GM21360 (cell line): ENCODE measurements at regions not wholly inside any gene's neighbourhood (a gene's known extent, or its start where the extent isn't known, plus 50 kb on each side); places are given as distances from the start of the nearest gene placed in this dataset.

Source experiments
- ATAC-seq: cut with Tn5 transposase; IDR thresholded peaks from one replicate; pipeline ENCODE4 v1.9.1; 2021; ENCODE audit warnings: mild to moderate bottlenecking, moderate library complexity; ENCODE audit not compliant: unreplicated experiment

- ATAC-seq = no peak
Observed at GRCh38 chr2:196314157-196314556, 142.8 kb upstream of the STK17B start.

DNA sequence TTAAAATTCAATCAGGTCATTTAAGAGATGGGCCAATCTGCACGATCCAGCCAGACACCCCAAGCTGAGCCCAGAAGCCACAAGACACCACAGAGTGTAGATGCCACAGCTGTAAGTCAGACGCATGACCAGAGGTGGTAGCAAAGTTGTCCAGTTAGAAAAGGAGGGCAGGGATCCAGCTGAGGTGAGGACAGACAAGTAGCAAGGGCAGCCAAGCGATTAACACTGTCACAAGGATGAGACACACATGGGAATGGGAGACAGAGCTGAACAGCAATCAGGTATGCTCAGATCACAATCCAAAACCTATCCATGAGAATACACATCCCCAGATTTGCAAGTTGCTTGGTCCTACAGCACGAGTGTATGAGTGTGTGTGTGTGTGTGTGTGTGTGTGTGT, 143.4 kb upstream of the STK17B start:
- no peak for ATAC-seq

DNA sequence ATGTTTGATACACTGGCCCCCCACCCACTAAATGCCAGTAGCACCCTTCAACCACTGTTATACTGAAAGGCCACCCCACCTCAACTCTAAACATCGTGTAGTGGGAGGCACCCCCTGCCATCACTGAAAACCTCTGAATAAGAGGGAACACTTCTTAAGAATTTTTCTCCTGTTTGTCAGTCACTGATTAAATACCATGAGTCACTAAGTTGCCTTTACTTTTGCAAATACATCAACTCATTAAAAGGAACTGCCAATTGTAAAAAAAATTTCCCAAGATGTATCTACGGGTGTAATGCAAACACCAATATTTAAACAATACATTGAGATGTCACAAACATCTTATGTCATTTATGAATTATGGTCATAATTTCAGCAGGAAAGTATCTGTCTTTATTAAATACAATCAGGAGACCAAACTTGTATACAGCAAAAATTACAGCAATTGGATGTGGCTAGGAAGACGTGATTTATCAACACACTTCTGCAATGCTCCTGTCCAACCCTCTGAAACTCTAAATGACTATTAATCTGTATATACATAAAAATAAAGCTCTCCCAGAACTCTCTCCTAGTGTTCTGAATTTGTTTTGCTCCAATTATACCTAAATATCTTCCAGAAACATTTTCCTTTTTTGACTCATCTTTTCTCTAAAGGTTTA, 144.1 kb upstream of the STK17B start:
- no peak for ATAC-seq

DNA sequence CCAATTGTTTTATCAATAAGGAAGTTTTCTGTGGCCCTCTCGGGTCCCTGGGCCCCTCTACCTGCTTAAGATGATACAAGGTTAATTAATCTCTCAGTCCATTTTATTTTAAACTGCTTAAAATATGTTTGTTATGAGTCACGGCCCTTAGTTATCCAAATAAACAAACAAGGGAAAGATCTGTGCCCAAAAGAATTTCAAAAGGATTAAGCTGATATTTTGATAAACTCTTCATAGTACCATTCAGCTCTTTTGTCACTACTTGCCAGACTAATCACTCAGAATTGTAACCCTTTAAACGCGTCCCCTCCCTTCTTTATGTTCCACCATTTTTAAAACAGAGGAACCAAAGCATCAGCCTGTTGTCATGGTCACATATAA, 144.7 kb upstream of the STK17B start:
- ATAC-seq = no peak

GRCh38 chr2:196318517-196319377, 147.4 kb upstream of the STK17B start:
- no peak for ATAC-seq

- no peak for ATAC-seq
Observed at GRCh38 chr2:196322973-196323810, 151.8 kb upstream of the STK17B start.

GRCh38 chr2:196324211-196324610, 152.8 kb upstream of the STK17B start:
- ATAC-seq = no peak

DNA sequence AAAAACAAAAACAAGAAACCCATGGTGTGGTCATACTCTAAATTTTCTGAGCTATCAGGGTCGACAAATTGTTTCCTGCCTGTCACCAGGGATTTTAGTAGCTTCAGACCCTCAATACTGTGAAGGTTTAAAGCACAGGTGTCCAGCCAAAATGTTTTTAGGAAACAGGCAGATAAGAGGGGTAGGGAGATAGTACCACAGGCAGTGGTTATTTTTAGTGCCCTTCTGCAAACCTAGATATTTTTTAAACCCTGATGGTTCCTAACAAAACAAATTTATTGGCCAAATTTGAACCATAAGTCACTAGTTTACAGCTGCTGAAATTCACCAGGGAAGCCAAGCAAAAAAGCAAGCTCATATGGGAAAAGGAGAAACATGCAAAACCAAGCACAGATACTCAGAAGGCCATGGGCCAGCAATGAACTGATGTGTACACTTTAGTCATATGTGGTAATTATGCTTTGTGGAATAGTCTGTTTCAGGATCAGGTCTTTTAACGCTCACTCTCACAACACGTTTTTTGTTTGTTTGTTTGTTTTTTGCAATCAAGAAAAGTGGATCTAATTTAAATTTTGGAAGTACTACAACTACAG, 156.8 kb upstream of the STK17B start:
- no peak for ATAC-seq

GRCh38 chr2:196329959-196330358, 158.6 kb upstream of the STK17B start:
- no peak for ATAC-seq

DNA sequence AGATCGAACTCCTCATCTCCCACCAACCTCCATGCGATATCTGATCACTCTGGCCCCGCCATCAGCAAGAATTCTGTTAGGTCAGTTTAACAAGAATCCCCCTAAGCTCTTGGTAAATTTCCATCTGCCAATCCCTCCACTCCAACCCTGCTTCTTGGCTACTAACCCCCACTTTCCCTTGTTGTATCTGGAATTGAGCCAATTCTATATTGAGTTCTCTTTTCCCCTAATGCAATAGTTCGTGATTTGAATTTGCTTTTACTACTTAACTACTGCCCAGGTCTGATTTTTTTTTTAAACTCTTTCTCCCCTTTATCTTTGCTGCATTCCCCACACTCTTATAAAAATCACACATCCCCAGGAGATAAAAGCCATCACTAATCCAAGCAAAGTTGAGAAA, 159.3 kb upstream of the STK17B start:
- ATAC-seq = no peak

- ATAC-seq = no peak
Observed at GRCh38 chr2:196331143-196331542, 159.8 kb upstream of the STK17B start.

DNA sequence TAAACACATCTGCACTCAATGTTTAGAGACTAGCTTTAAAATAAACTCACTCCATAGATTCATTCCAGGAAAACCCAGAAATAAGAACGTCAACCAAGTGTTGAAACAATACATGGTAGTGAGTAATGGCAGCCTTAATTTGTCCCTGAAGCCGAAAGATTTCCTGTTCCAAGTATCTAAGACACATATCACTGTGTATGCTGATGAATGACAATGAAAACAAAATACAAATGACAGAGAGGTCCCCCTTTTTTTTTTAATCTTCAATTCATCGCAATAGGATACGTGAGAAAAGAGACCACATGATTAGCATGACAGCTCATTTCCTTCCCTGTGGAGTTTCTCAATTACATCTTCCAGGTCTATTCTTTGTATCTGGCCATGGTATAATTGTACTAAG, 160.5 kb upstream of the STK17B start:
- ATAC-seq = no peak

DNA sequence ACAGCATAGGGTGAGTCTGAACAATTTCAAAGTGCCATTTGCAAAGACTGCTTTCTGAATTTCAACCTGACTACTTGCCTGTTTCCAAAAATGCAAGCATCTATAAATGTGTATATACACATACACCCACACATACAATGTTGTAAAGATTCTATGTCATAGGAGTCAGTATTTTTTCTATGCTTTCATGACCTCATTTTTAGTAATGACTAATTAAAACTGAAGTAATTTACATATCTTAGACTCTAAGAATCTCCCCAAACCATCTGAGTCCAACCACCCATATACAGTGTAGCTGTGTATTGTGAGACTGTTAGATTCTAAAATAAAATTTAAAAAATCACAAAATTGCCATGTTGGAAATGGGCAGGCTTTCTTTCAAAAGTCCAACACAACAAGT, 162.0 kb upstream of the STK17B start:
- ATAC-seq = no peak

GRCh38 chr2:196334710-196335109, 163.3 kb upstream of the STK17B start:
- no peak for ATAC-seq

DNA sequence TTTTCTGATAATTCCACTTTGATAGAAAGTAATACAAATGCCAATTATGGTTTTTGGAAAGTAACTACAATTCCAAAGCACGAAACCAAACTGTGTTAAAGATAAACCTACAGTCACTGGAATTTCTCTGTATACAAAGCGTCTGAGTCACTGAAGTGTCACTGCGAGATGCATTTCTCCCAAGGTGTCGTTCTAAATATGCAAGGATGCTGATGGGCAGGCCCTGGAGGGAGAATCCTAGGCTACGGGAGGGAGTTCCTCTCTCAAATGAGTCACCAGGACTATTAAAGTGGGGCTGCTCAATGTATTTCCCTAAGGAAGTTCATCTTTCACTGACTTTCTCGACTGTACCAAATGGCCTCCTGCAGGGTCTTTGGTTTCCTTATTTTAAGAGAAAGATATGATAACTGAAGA, 163.8 kb upstream of the STK17B start:
- ATAC-seq = no peak

DNA sequence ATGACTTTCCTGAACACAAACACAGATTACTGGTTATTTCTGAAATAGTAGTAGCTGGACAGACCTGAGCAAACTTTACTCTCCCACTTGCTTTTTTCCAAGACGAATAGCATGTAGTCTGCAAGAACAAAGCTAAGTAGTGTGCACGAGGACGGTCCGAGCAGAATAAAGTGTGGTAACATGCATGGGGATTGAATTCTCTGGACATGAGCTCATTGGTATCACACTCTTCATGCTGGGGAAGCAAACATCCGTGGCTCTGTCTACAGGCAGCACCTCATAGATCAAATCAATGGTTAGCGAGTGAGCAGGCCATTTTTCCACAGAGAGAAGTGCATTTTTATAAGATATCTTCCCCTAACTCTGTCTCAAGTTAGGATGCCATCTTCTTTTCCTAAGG, 164.8 kb upstream of the STK17B start:
- no peak for ATAC-seq

- ATAC-seq = no peak
Observed at GRCh38 chr2:196336715-196337114, 165.3 kb upstream of the STK17B start.

GRCh38 chr2:196337208-196337953, 166.0 kb upstream of the STK17B start:
- no peak for ATAC-seq

DNA sequence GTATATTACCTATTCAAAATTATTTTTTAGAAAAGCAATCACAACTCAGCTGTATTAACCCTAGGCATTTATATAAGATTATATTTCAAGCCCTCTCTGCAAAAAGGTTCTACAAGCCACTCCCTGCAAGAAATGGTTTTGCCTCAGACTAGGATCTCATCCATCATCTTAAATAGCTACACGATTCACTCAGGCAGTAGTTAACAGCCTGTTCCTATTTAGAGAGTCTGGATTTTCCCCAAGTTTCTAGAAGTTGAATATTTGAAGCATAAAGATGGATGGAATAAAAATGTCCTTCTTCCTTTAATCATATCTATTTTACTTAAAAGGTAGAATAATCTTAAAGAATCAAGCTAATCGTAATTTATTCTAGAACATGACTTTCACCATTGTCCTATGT, 167.1 kb upstream of the STK17B start:
- no peak for ATAC-seq

- no peak for ATAC-seq
Observed at GRCh38 chr2:196341277-196341841, 170.0 kb upstream of the STK17B start.
